ENCODE measurements at regions not wholly inside any gene's neighbourhood (a gene's known extent, or its start where the extent isn't known, plus 50 kb on each side); places are given as distances from the start of the nearest gene placed in this dataset.

GRCh38 chr15:95830281-95830680 lies 500.2 kb upstream of the NR2F2 start (continued):
- TF ChIP-seq ZNF280D (CRISPR knock-in tag; IDR thresholded peaks at IDR 0.05), result no peak
- TF ChIP-seq MIER3 (CRISPR knock-in tag; IDR thresholded peaks at IDR 0.05; ENCODE audit: borderline replicate concordance), result no peak
- TF ChIP-seq ZBTB39 (CRISPR knock-in tag; IDR thresholded peaks at IDR 0.05), result no peak
- no peak for TF ChIP-seq ZNF33A (CRISPR knock-in tag; IDR thresholded peaks at IDR 0.05; ENCODE audit: borderline replicate concordance)
- TF ChIP-seq ZBTB3 (CRISPR knock-in tag; IDR thresholded peaks at IDR 0.05; ENCODE audit: borderline replicate concordance, low read depth), result no peak

- POLR2A ChIA-PET, result no interaction called here
- Histone ChIP-seq H3K79me2 (ENCODE audit: insufficient read depth, low read length) (no peaks in the 10 kb centered on the region), H4K20me1 (ENCODE audit: insufficient read depth, low read length) (no peaks in the 10 kb centered on the region), H3K36me3 (replicated peaks in 1 of 2; ENCODE audit: control insufficient read depth in 1 of 2, insufficient read depth in 2 of 2, low read length in 2 of 2) (no peaks in the 10 kb centered on the region), H3K27me3 (ENCODE audit: control insufficient read depth in 1 of 2, insufficient read depth in 2 of 2, low read length in 2 of 2) (no peaks in the 10 kb centered on the region; a peak in 1 of 5 replicates), H3K9ac (ENCODE audit: insufficient read depth, low read depth, low read length) (no peak overlapping the region), H3K9me3 (ENCODE audit: low read length) (no peaks in the 10 kb centered on the region), H3K4me3 (replicated peaks in 1 of 3; ENCODE audit: insufficient read depth in 1 of 3, low read depth in 2 of 3, low read length in 3 of 3) (no peak overlapping the region), H3K4me2 (ENCODE audit: low read depth, low read length) (no peak overlapping the region), H3K27ac (ENCODE audit: extremely low read length, insufficient read depth, low read length) (no peak overlapping the region), H2AFZ (ENCODE audit: low read length) (no peak overlapping the region), H3K4me1 (ENCODE audit: insufficient read depth, low read length) (no peaks in the 10 kb centered on the region)
- TF ChIP-seq MATR3 (CRISPR knock-in tag; IDR thresholded peaks at IDR 0.05), result no peak
- TF ChIP-seq ZNF615 (CRISPR knock-in tag; IDR thresholded peaks at IDR 0.05; ENCODE audit: borderline replicate concordance), result no peak
- no peak for TF ChIP-seq HMGXB4 (CRISPR knock-in tag; IDR thresholded peaks at IDR 0.05; ENCODE audit: borderline replicate concordance in 1 of 2, low read depth in 1 of 2)
- TF ChIP-seq PLRG1 (conservative IDR thresholded peaks at IDR 0.05), result no peak
- no peak for TF ChIP-seq ZNF549 (CRISPR knock-in tag; IDR thresholded peaks at IDR 0.05)
- TF ChIP-seq NR1H2 (CRISPR knock-in tag; IDR thresholded peaks at IDR 0.05; ENCODE audit: borderline replicate concordance, low read depth), result no peak
- DNase-seq (ENCODE audit: low spot score) (no peak), FAIRE-seq (no peak), ATAC-seq (no peak)
- no TSS peak for BruUV-seq (replicated peaks)
- CTCF ChIA-PET (ENCODE audit: low intra/inter-chr PET ratio, low total read pairs), result no interaction called here
- in situ Hi-C loops (cut with HindIII; ENCODE audit: extremely low pct_ligation_motif_present, low pct_unique_long_range_greater_than_20kb) (no loop called here), intact Hi-C loops (cut with micrococcal nuclease; ENCODE audit: unreplicated experiment) (no loop called here)
- WGBS (ENCODE audit: low lambda C conversion rate), result 27% methylated on average over 3 of the region's 3 CpGs
Measured at GRCh38 chr15:95832668-95833067, 497.8 kb upstream of the NR2F2 start.
